HG02610 (cell line): ENCODE measurements at regions not wholly inside any gene's neighbourhood (a gene's known extent, or its start where the extent isn't known, plus 50 kb on each side); places are given as distances from the start of the nearest gene placed in this dataset.

Experiments
- ATAC-seq: cut with Tn5 transposase; IDR thresholded peaks from one replicate; pipeline ENCODE4 v1.9.1; 2021; ENCODE audit warnings: mild to moderate bottlenecking, moderate library complexity; ENCODE audit not compliant: unreplicated experiment

- ATAC-seq, result no peak
These were observed 88.4 kb upstream of the TMPRSS2 start for GRCh38 chr21:41596241-41596925.

- ATAC-seq, result no peak
These were observed 86.3 kb upstream of the TMPRSS2 start for GRCh38 chr21:41594268-41594667.

- no peak for ATAC-seq
These were observed 85.8 kb upstream of the TMPRSS2 start for GRCh38 chr21:41593760-41594138.

GRCh38 chr21:41593051-41593759 lies 85.2 kb upstream of the TMPRSS2 start:
- no peak for ATAC-seq

GRCh38 chr21:41589620-41590175 lies 81.7 kb upstream of the TMPRSS2 start:
- ATAC-seq, result no peak

- ATAC-seq, result no peak
These were observed 81.2 kb upstream of the TMPRSS2 start for GRCh38 chr21:41589131-41589530.

- ATAC-seq, result no peak
These were observed 77.4 kb upstream of the TMPRSS2 start for GRCh38 chr21:41585199-41585994.

- no peak for ATAC-seq
These were observed 76.7 kb upstream of the TMPRSS2 start for GRCh38 chr21:41584603-41585176.

GRCh38 chr21:41583274-41583790 lies 75.4 kb upstream of the TMPRSS2 start:
- no peak for ATAC-seq

- no peak for ATAC-seq
These were observed 74.9 kb upstream of the TMPRSS2 start for GRCh38 chr21:41582866-41583265.

- no peak for ATAC-seq
These were observed 74.4 kb upstream of the TMPRSS2 start for GRCh38 chr21:41582298-41582840.

GRCh38 chr21:41581592-41582228 lies 73.8 kb upstream of the TMPRSS2 start:
- ATAC-seq, result no peak

- ATAC-seq, result no peak
These were observed 73.0 kb upstream of the TMPRSS2 start for GRCh38 chr21:41580758-41581554.

GRCh38 chr21:41579692-41580091 lies 71.7 kb upstream of the TMPRSS2 start:
- ATAC-seq, result no peak

- ATAC-seq, result no peak
These were observed 70.8 kb upstream of the TMPRSS2 start for GRCh38 chr21:41578716-41579115.

- ATAC-seq, result no peak
These were observed 70.1 kb upstream of the TMPRSS2 start for GRCh38 chr21:41578083-41578482.

- ATAC-seq, result no peak
These were observed 68.2 kb upstream of the TMPRSS2 start for GRCh38 chr21:41576013-41576615.

- no peak for ATAC-seq
These were observed 66.1 kb upstream of the TMPRSS2 start for GRCh38 chr21:41573902-41574690.
